ENCODE measurements at regions not wholly inside any gene's neighbourhood (a gene's known extent, or its start where the extent isn't known, plus 50 kb on each side); places are given as distances from the start of the nearest gene placed in this dataset.

- no peak overlapping the region for H3K4me3 Mint-ChIP-seq
- H3K9me3 Mint-ChIP-seq = no peaks in the 10 kb centered on the region
- Histone ChIP-seq H2AFZ (replicated peaks) (no peak overlapping the region), H3K27me3 (no peaks in the 10 kb centered on the region), H3F3A (ENCODE audit: low read depth) (no peaks in the 10 kb centered on the region), H3K4me2 (no peak overlapping the region), H3K9me3 (ENCODE audit: low read depth) (no peaks in the 10 kb centered on the region), H3K4me3 (no peak overlapping the region), H3K27ac (no peak overlapping the region), H3K36me3 (no peaks in the 10 kb centered on the region), H3K9ac (no peak overlapping the region), H3K4me1 (no peaks in the 10 kb centered on the region), H4K20me1 (ENCODE audit: low read depth) (no peaks in the 10 kb centered on the region), H3K79me2 (ENCODE audit: low read depth) (no peaks in the 10 kb centered on the region)
- H3K27me3 Mint-ChIP-seq (ENCODE audit: insufficient read depth, low read depth) = no peaks in the 10 kb centered on the region
- TF ChIP-seq, protein P1, sequence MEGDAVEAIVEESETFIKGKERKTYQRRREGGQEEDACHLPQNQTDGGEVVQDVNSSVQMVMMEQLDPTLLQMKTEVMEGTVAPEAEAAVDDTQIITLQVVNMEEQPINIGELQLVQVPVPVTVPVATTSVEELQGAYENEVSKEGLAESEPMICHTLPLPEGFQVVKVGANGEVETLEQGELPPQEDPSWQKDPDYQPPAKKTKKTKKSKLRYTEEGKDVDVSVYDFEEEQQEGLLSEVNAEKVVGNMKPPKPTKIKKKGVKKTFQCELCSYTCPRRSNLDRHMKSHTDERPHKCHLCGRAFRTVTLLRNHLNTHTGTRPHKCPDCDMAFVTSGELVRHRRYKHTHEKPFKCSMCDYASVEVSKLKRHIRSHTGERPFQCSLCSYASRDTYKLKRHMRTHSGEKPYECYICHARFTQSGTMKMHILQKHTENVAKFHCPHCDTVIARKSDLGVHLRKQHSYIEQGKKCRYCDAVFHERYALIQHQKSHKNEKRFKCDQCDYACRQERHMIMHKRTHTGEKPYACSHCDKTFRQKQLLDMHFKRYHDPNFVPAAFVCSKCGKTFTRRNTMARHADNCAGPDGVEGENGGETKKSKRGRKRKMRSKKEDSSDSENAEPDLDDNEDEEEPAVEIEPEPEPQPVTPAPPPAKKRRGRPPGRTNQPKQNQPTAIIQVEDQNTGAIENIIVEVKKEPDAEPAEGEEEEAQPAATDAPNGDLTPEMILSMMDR (IDR thresholded peaks at IDR 0.05) = no peak
- no peak for TF ChIP-seq EZH2 (IDR thresholded peaks at IDR 0.05)
- no peak for TF ChIP-seq EZH2phosphoT487 (IDR thresholded peaks at IDR 0.05)
- H3K4me1 Mint-ChIP-seq = peaks cover 8% of the 10 kb centered on the region
- H3K36me3 Mint-ChIP-seq = no peaks in the 10 kb centered on the region
- no peak for DNase-seq (ENCODE audit: low spot score)
- H3K27ac Mint-ChIP-seq = no peak overlapping the region
Observed at GRCh38 chr15:35956056-35956455, 410.1 kb upstream of the DPH6 start.

GRCh38 chr15:35958021-35958420 is 412.1 kb upstream of the DPH6 start:
- Mint-ChIP-seq H3K27ac (no peak overlapping the region), H3K27me3 (ENCODE audit: insufficient read depth, low read depth) (no peaks in the 10 kb centered on the region), H3K4me3 (no peak overlapping the region), H3K9me3 (no peaks in the 10 kb centered on the region), H3K4me1 (peaks cover 8% of the 10 kb centered on the region), H3K36me3 (no peaks in the 10 kb centered on the region)
- Histone ChIP-seq H3K9me3 (ENCODE audit: low read depth) (no peaks in the 10 kb centered on the region), H3K4me1 (no peaks in the 10 kb centered on the region), H3K36me3 (no peaks in the 10 kb centered on the region), H3K4me3 (no peak overlapping the region), H3K9ac (no peak overlapping the region), H3K4me2 (no peak overlapping the region), H3K79me2 (ENCODE audit: low read depth) (no peaks in the 10 kb centered on the region), H3K27ac (no peak overlapping the region), H2AFZ (replicated peaks) (no peak overlapping the region), H3K27me3 (no peaks in the 10 kb centered on the region), H3F3A (ENCODE audit: low read depth) (no peaks in the 10 kb centered on the region), H4K20me1 (ENCODE audit: low read depth) (no peaks in the 10 kb centered on the region)
- DNase-seq (ENCODE audit: low spot score) = no peak
- TF ChIP-seq, protein P1 (IDR thresholded peaks at IDR 0.05) = no peak
- TF ChIP-seq EZH2phosphoT487 (IDR thresholded peaks at IDR 0.05) (no peak), EZH2 (IDR thresholded peaks at IDR 0.05) (no peak)

GRCh38 chr15:35958975-35959374 is 413.0 kb upstream of the DPH6 start:
- H3K27me3 Mint-ChIP-seq (ENCODE audit: insufficient read depth, low read depth) = no peaks in the 10 kb centered on the region
- Histone ChIP-seq H4K20me1 (ENCODE audit: low read depth) (no peaks in the 10 kb centered on the region), H3F3A (ENCODE audit: low read depth) (no peaks in the 10 kb centered on the region), H2AFZ (replicated peaks) (no peak overlapping the region), H3K27ac (no peak overlapping the region), H3K4me2 (no peak overlapping the region), H3K79me2 (ENCODE audit: low read depth) (no peaks in the 10 kb centered on the region), H3K9me3 (ENCODE audit: low read depth) (no peaks in the 10 kb centered on the region), H3K4me1 (no peaks in the 10 kb centered on the region), H3K9ac (no peak overlapping the region), H3K36me3 (no peaks in the 10 kb centered on the region), H3K27me3 (no peaks in the 10 kb centered on the region), H3K4me3 (no peak overlapping the region)
- H3K27ac Mint-ChIP-seq = no peak overlapping the region
- no peaks in the 10 kb centered on the region for H3K36me3 Mint-ChIP-seq
- H3K4me1 Mint-ChIP-seq = peaks cover 8% of the 10 kb centered on the region
- DNase-seq (ENCODE audit: low spot score) = no peak
- no peaks in the 10 kb centered on the region for H3K9me3 Mint-ChIP-seq
- TF ChIP-seq, protein P1 (IDR thresholded peaks at IDR 0.05) = no peak
- TF ChIP-seq EZH2phosphoT487 (IDR thresholded peaks at IDR 0.05) (no peak), EZH2 (IDR thresholded peaks at IDR 0.05) (no peak)
- H3K4me3 Mint-ChIP-seq = no peak overlapping the region

Measured in neural progenitor cell (in vitro differentiated cells).